Hepatocyte (in vitro differentiated cells): ENCODE measurements at regions not wholly inside any gene's neighbourhood (a gene's known extent, or its start where the extent isn't known, plus 50 kb on each side); places are given as distances from the start of the nearest gene placed in this dataset.

ENCODE experiments used
- DNase-seq: peaks from one replicate; pipeline ENCODE4 v3.0.0-alpha.2; 2016; ENCODE audit warnings: low spot score
- H2AFZ ChIP-seq: fragments of 200-600 bp; sonication (generic); 2 replicates; pipeline ENCODE4 v1.6.0; 2016; ENCODE audit warnings: antibody characterized with exemption, mild to moderate bottlenecking
- H3K27ac ChIP-seq: fragments of 200-600 bp; sonication (generic); 2 replicates; pipeline ENCODE4 v1.5.1; 2016; ENCODE audit warnings: mild to moderate bottlenecking
- H3K27me3 ChIP-seq: fragments of 200-600 bp; sonication (generic); 2 replicates; pipeline ENCODE4 v1.6.1; 2016
- H3K36me3 ChIP-seq: fragments of 200-600 bp; sonication (generic); replicated peaks from 2 replicates; pipeline ENCODE4 v1.5.1; 2016; ENCODE audit warnings: low read depth; ENCODE audit not compliant: insufficient read depth
- H3K4me1 ChIP-seq: fragments of 200-600 bp; sonication (generic); 2 replicates; pipeline ENCODE4 v1.5.1; 2016; ENCODE audit warnings: mild to moderate bottlenecking, moderate library complexity; ENCODE audit not compliant: insufficient read depth
- H3K4me2 ChIP-seq: fragments of 200-600 bp; sonication (generic); 2 replicates; pipeline ENCODE4 v1.6.0; 2016
- H3K4me3 ChIP-seq: fragments of 200-600 bp; sonication (generic); 2 replicates; pipeline ENCODE4 v1.5.1; 2016; ENCODE audit warnings: mild to moderate bottlenecking
- H3K79me2 ChIP-seq: fragments of 200-600 bp; sonication (generic); 2 replicates; pipeline ENCODE4 v1.6.0; 2017; ENCODE audit warnings: mild to moderate bottlenecking
- H3K9me2 ChIP-seq: fragments of 200-600 bp; sonication (generic); replicated peaks from 2 replicates; pipeline ENCODE4 v1.6.0; 2017; ENCODE audit warnings: mild to moderate bottlenecking; ENCODE audit not compliant: insufficient read depth
- H3K9me3 ChIP-seq: fragments of 200-600 bp; sonication (generic); 2 replicates; pipeline ENCODE4 v1.5.1; 2016; ENCODE audit warnings: low read depth, mild to moderate bottlenecking
- H4K20me1 ChIP-seq: fragments of 200-600 bp; sonication (generic); 2 replicates; pipeline ENCODE4 v1.6.0; 2016; ENCODE audit warnings: mild to moderate bottlenecking; ENCODE audit not compliant: insufficient read depth, poor library complexity, severe bottlenecking
- CTCF ChIP-seq: fragments of 200-600 bp; sonication (generic); IDR thresholded peaks from 2 replicates; pipeline ENCODE4 v1.5.1; 2016; ENCODE audit warnings: antibody characterized with exemption, mild to moderate bottlenecking; ENCODE audit not compliant: poor library complexity
- EZH2 ChIP-seq: fragments of 200-600 bp; sonication (generic); IDR thresholded peaks from 2 replicates; pipeline ENCODE4 v1.6.1; 2016; ENCODE audit warnings: antibody characterized with exemption, mild to moderate bottlenecking, borderline replicate concordance
- EZH2phosphoT487 ChIP-seq: fragments of 200-600 bp; sonication (generic); IDR thresholded peaks from one replicate; pipeline ENCODE4 v1.6.1; 2018; ENCODE audit warnings: antibody characterized with exemption, mild to moderate bottlenecking, low read depth, moderate library complexity; ENCODE audit not compliant: unreplicated experiment, severe bottlenecking
- WGBS: methylation state at CpG from one replicate; pipeline ENCODE4 v1.1.6; 2016; ENCODE audit warnings: low lambda C conversion rate; ENCODE audit errors: missing lambda C conversion rate; 5-methylcytosine and 5-hydroxymethylcytosine counted together

- DNase-seq: no peak
- Histone ChIP-seq H3K36me3 (no peaks in the 10 kb centered on the region), H2AFZ (no peak overlapping the region), H3K9me2 (no peaks in the 10 kb centered on the region), H3K27me3 (no peaks in the 10 kb centered on the region), H4K20me1 (no peaks in the 10 kb centered on the region), H3K27ac (no peak overlapping the region), H3K4me3 (no peak overlapping the region), H3K9me3 (no peaks in the 10 kb centered on the region), H3K4me1 (no peaks in the 10 kb centered on the region), H3K79me2 (no peaks in the 10 kb centered on the region), H3K4me2 (no peak overlapping the region)
- TF ChIP-seq CTCF: no peak
- TF ChIP-seq EZH2phosphoT487: no peak
- no peak for TF ChIP-seq EZH2
- WGBS: 87% methylated on average over 2 of the region's 2 CpGs
Measured at GRCh38 chr4:10259976-10260375, 143.4 kb upstream of the WDR1 start.

DNA sequence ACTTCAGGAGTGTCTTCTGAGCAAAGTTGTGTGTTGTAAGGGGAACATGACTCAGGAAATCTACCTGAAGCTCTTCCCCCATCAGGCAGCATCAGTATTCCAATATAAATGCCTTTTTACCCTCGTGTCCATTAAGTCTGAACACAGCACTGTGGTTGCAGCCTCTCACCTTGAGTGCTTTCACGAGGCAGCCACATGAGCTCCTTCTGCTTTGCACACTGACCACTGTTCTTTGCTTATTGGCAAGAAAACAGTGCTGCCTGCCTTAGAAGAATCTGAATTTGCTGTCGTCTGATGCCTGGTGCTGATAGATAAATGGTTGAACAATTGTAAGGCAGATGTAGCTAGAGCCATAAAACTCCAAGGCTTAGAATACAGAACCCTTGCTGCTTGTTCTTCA, 139.6 kb upstream of the WDR1 start:
- H2AFZ ChIP-seq: no peak overlapping the region
- no peaks in the 10 kb centered on the region for H3K79me2 ChIP-seq
- TF ChIP-seq EZH2phosphoT487 (no peak), EZH2 (no peak), CTCF (no peak)
- no peaks in the 10 kb centered on the region for H3K27me3 ChIP-seq
- H3K36me3 ChIP-seq: no peaks in the 10 kb centered on the region
- DNase-seq: no peak
- 43% methylated on average over 3 of the region's 3 CpGs for WGBS
- no peaks in the 10 kb centered on the region for H3K4me1 ChIP-seq
- no peak overlapping the region for H3K4me2 ChIP-seq
- no peaks in the 10 kb centered on the region for H3K9me3 ChIP-seq
- no peaks in the 10 kb centered on the region for H4K20me1 ChIP-seq
- H3K27ac ChIP-seq: no peak overlapping the region
- no peaks in the 10 kb centered on the region for H3K9me2 ChIP-seq
- H3K4me3 ChIP-seq: no peak overlapping the region

DNA sequence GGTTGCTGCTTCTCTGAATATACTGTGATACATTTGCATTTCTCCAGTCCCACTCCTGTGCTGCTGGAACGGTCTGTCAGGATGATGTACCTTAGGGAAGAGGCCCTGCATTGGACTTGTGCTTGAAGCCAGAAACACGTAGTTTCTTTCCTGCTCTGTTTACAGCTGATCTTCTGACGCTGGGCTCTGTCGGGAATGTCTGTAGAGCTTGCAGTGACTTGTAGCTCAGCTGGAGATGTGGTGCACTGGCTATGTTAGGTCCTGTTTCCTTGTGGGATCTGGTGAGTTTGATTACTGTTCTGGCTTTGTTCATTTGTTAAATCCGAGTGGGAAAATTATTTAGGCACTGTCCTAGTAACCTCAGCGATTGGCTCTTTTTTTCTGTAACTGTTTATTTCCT, 137.2 kb upstream of the WDR1 start:
- WGBS: 68% methylated on average over 6 of the region's 6 CpGs

More for the DNA sequence above, 137.2 kb upstream of the WDR1 start:
- Histone ChIP-seq H3K4me3 (no peak overlapping the region), H4K20me1 (no peaks in the 10 kb centered on the region), H3K4me1 (no peaks in the 10 kb centered on the region), H3K27me3 (no peaks in the 10 kb centered on the region), H3K9me3 (no peaks in the 10 kb centered on the region), H3K27ac (no peak overlapping the region), H3K4me2 (no peak overlapping the region), H2AFZ (no peak overlapping the region), H3K9me2 (no peaks in the 10 kb centered on the region), H3K36me3 (no peaks in the 10 kb centered on the region), H3K79me2 (no peaks in the 10 kb centered on the region)
- no peak for TF ChIP-seq EZH2phosphoT487
- no peak for TF ChIP-seq EZH2
- TF ChIP-seq CTCF: no peak
- no peak for DNase-seq
